GOT3 (cell line): ENCODE measurements at regions not wholly inside any gene's neighbourhood (a gene's known extent, or its start where the extent isn't known, plus 50 kb on each side); places are given as distances from the start of the nearest gene placed in this dataset.

ENCODE experiments used
- DNase-seq: peaks from one replicate; lab custom pipeline; 2025; ENCODE audit warnings: mixed read lengths; lab: John Stamatoyannopoulos, UW

- no peak for DNase-seq
These were observed 54.1 kb upstream of the FOXQ1 start for GRCh38 chr6:1257778-1258177.

- DNase-seq = no peak
These were observed 55.4 kb upstream of the FOXQ1 start for GRCh38 chr6:1256435-1257008.

- no peak for DNase-seq
These were observed 56.1 kb upstream of the FOXQ1 start for GRCh38 chr6:1255636-1256365.

- no peak for DNase-seq
These were observed 57.6 kb upstream of the FOXQ1 start for GRCh38 chr6:1254326-1254725.

GRCh38 chr6:1253816-1254215, 58.1 kb upstream of the FOXQ1 start:
- no peak for DNase-seq

GRCh38 chr6:1251198-1252155, 60.4 kb upstream of the FOXQ1 start:
- DNase-seq = no peak

- DNase-seq = no peak
These were observed 61.3 kb upstream of the FOXQ1 start for GRCh38 chr6:1250489-1251197.

- no peak for DNase-seq
These were observed 64.0 kb upstream of the FOXQ1 start for GRCh38 chr6:1247894-1248293.

- DNase-seq = no peak
These were observed 64.8 kb upstream of the FOXQ1 start for GRCh38 chr6:1247056-1247455.

GRCh38 chr6:1244941-1245340, 67.0 kb upstream of the FOXQ1 start:
- no peak for DNase-seq

GRCh38 chr6:1244278-1244677, 67.6 kb upstream of the FOXQ1 start:
- DNase-seq = no peak

GRCh38 chr6:1242446-1242845, 69.5 kb upstream of the FOXQ1 start:
- no peak for DNase-seq

GRCh38 chr6:1242021-1242420, 69.9 kb upstream of the FOXQ1 start:
- DNase-seq = no peak

- no peak for DNase-seq
These were observed 71.1 kb upstream of the FOXQ1 start for GRCh38 chr6:1240766-1241318.

- DNase-seq = no peak
These were observed 72.1 kb upstream of the FOXQ1 start for GRCh38 chr6:1239805-1240204.

GRCh38 chr6:1238040-1238439, 73.9 kb upstream of the FOXQ1 start:
- DNase-seq = no peak

- no peak for DNase-seq
These were observed 74.3 kb upstream of the FOXQ1 start for GRCh38 chr6:1237636-1238035.

- no peak for DNase-seq
These were observed 76.1 kb upstream of the FOXQ1 start for GRCh38 chr6:1235825-1236224.

- DNase-seq = no peak
These were observed 78.0 kb upstream of the FOXQ1 start for GRCh38 chr6:1233924-1234323.

- DNase-seq = no peak
These were observed 79.3 kb upstream of the FOXQ1 start for GRCh38 chr6:1232578-1232977.

GRCh38 chr6:1231941-1232340, 80.0 kb upstream of the FOXQ1 start:
- no peak for DNase-seq
